ENCODE measurements at regions not wholly inside any gene's neighbourhood (a gene's known extent, or its start where the extent isn't known, plus 50 kb on each side); places are given as distances from the start of the nearest gene placed in this dataset.

DNA sequence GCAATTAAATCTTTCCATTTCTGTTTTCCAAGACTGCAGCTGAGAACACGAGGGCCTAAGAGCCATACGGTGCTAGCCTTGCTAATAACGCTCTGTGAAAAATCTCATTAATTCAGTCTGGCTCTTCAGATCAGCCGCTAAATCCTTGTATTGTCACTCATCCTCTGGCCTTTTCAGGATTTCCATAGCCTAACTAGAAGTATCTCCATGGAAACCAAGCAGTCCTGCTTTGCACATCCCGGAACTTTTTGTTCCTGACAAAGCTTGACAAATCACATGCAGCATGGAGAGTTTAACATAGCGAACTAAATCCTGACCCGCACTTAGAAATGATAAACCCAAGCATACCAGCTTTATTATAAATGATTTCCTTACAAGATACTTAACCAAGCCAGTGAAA lies 383.7 kb downstream of the CD83 start:
- TF ChIP-seq NR3C1 (CRISPR knock-in tag; conservative IDR thresholded peaks at IDR 0.05; ENCODE audit: low read depth) (no peak), NFYB (CRISPR knock-in tag; conservative IDR thresholded peaks at IDR 0.05; ENCODE audit: low read depth) (no peak), CTCF (IDR thresholded peaks at IDR 0.05) (no peak), IRF2 (CRISPR knock-in tag; IDR thresholded peaks at IDR 0.05; ENCODE audit: borderline replicate concordance, low read depth) (no peak), CREB1 (CRISPR knock-in tag; IDR thresholded peaks at IDR 0.05) (no peak), TP53 (CRISPR knock-in tag; IDR thresholded peaks at IDR 0.05) (no peak)
- TF ChIP-seq, protein P1, sequence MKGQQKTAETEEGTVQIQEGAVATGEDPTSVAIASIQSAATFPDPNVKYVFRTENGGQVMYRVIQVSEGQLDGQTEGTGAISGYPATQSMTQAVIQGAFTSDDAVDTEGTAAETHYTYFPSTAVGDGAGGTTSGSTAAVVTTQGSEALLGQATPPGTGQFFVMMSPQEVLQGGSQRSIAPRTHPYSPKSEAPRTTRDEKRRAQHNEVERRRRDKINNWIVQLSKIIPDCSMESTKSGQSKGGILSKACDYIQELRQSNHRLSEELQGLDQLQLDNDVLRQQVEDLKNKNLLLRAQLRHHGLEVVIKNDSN (CRISPR knock-in tag; IDR thresholded peaks at IDR 0.05), result no peak
- TF ChIP-seq, protein P2, sequence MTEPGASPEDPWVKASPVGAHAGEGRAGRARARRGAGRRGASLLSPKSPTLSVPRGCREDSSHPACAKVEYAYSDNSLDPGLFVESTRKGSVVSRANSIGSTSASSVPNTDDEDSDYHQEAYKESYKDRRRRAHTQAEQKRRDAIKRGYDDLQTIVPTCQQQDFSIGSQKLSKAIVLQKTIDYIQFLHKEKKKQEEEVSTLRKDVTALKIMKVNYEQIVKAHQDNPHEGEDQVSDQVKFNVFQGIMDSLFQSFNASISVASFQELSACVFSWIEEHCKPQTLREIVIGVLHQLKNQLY (CRISPR knock-in tag; IDR thresholded peaks at IDR 0.05), result no peak
- TF ChIP-seq, protein P3, sequence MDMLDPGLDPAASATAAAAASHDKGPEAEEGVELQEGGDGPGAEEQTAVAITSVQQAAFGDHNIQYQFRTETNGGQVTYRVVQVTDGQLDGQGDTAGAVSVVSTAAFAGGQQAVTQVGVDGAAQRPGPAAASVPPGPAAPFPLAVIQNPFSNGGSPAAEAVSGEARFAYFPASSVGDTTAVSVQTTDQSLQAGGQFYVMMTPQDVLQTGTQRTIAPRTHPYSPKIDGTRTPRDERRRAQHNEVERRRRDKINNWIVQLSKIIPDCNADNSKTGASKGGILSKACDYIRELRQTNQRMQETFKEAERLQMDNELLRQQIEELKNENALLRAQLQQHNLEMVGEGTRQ (CRISPR knock-in tag; IDR thresholded peaks at IDR 0.05), result no peak
- TF ChIP-seq, protein P4, sequence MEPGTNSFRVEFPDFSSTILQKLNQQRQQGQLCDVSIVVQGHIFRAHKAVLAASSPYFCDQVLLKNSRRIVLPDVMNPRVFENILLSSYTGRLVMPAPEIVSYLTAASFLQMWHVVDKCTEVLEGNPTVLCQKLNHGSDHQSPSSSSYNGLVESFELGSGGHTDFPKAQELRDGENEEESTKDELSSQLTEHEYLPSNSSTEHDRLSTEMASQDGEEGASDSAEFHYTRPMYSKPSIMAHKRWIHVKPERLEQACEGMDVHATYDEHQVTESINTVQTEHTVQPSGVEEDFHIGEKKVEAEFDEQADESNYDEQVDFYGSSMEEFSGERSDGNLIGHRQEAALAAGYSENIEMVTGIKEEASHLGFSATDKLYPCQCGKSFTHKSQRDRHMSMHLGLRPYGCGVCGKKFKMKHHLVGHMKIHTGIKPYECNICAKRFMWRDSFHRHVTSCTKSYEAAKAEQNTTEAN (CRISPR knock-in tag; IDR thresholded peaks at IDR 0.05), result no peak
